Activated CD4-positive, alpha-beta memory T cell treated with anti-CD3 and anti-CD28 coated beads for 36 hours (primary cell): ENCODE measurements at regions not wholly inside any gene's neighbourhood (a gene's known extent, or its start where the extent isn't known, plus 50 kb on each side); places are given as distances from the start of the nearest gene placed in this dataset.

Experiments used
- CTCF ChIA-PET: fragments of 350-600 bp; sonication (Branson Sonifier 250); formaldehyde crosslinking; loops from one replicate; lab custom pipeline; 2021; ENCODE audit warnings: antibody characterized with exemption, inconsistent platforms; lab: Charles Lee
- POLR2A ChIA-PET: fragments of 350-600 bp; sonication (Branson Sonifier 250); formaldehyde crosslinking; loops from one replicate; lab custom pipeline; 2021; ENCODE audit warnings: antibody characterized with exemption; lab: Charles Lee
- DNase-seq: peaks from one replicate; pipeline ENCODE4 v3.0.0-alpha.2; 2020
- H3K27ac Mint-ChIP-seq: one replicate; pipeline ENCODE4 v1.8.0; 2021; ENCODE audit warnings: mixed read lengths
- H3K27me3 Mint-ChIP-seq: one replicate; pipeline ENCODE4 v1.8.0; 2021; ENCODE audit warnings: mixed read lengths
- H3K36me3 Mint-ChIP-seq: one replicate; pipeline ENCODE4 v1.8.0; 2021; ENCODE audit warnings: mixed read lengths
- H3K4me1 Mint-ChIP-seq: one replicate; pipeline ENCODE4 v1.8.0; 2021; ENCODE audit warnings: low read depth, mixed read lengths
- H3K4me3 Mint-ChIP-seq: one replicate; pipeline ENCODE4 v1.8.0; 2021; ENCODE audit warnings: mild to moderate bottlenecking, mixed read lengths
- H3K9me3 Mint-ChIP-seq: one replicate; pipeline ENCODE4 v1.8.0; 2021; ENCODE audit warnings: mixed read lengths
- intact Hi-C: fragments of 100-400 bp; cut with micrococcal nuclease; formaldehyde crosslinking; loops from one replicate; pipeline ENCODE4 v1.15.1; 2023

- POLR2A ChIA-PET: no interaction called here
- intact Hi-C loops: no loop called here
Measured at GRCh38 chr7:55649238-55649637, 76.9 kb upstream of the VOPP1 start.

GRCh38 chr7:55644567-55644966 lies 72.3 kb upstream of the VOPP1 start:
- Mint-ChIP-seq H3K27ac (no peak overlapping the region), H3K4me3 (no peak overlapping the region), H3K36me3 (no peaks in the 10 kb centered on the region), H3K27me3 (peaks cover 1% of the 10 kb centered on the region), H3K4me1 (peaks cover 9% of the 10 kb centered on the region), H3K9me3 (no peaks in the 10 kb centered on the region)
- DNase-seq: no peak
- ChIA-PET CTCF (no interaction called here), POLR2A (no interaction called here)
- intact Hi-C loops: loop anchor here (5.0 kb wide), 1 partner anchor 78 kb away; no protein-coding TSS in a partner anchor

More at GRCh38 chr7:55649238-55649637, 76.9 kb upstream of the VOPP1 start:
- CTCF ChIA-PET: no interaction called here
- Mint-ChIP-seq H3K27me3 (peaks cover 4% of the 10 kb centered on the region), H3K9me3 (no peaks in the 10 kb centered on the region), H3K4me1 (no peaks in the 10 kb centered on the region), H3K27ac (no peak overlapping the region), H3K4me3 (no peak overlapping the region), H3K36me3 (no peaks in the 10 kb centered on the region)
- DNase-seq: no peak

- H3K4me3 Mint-ChIP-seq: no peak overlapping the region
- H3K27me3 Mint-ChIP-seq: peaks cover 1% of the 10 kb centered on the region
- H3K9me3 Mint-ChIP-seq: no peaks in the 10 kb centered on the region
- H3K4me1 Mint-ChIP-seq: peaks cover 9% of the 10 kb centered on the region
- H3K36me3 Mint-ChIP-seq: no peaks in the 10 kb centered on the region
- CTCF ChIA-PET: interaction anchor here (0.8 to 4.0 kb wide), 9 partner anchors 9 to 465 kb away, joined by 3 to 29 read pairs (median 4); partner anchors contain the start of gene NIPSNAP2
- POLR2A ChIA-PET: no interaction called here
- intact Hi-C loops: loop anchor here (5.0 kb wide), 1 partner anchor 80 kb away; no protein-coding TSS in a partner anchor
- DNase-seq: no peak
- H3K27ac Mint-ChIP-seq: no peak overlapping the region
Measured at GRCh38 chr7:55642266-55642665, 70.0 kb upstream of the VOPP1 start.

- Mint-ChIP-seq H3K27ac (no peak overlapping the region), H3K27me3 (peaks cover 1% of the 10 kb centered on the region), H3K4me1 (peaks cover 9% of the 10 kb centered on the region), H3K9me3 (no peaks in the 10 kb centered on the region), H3K4me3 (no peak overlapping the region), H3K36me3 (no peaks in the 10 kb centered on the region)
- intact Hi-C loops: loop anchor here (1.0 to 5.0 kb wide), 4 partner anchors 80 to 432 kb away; partner anchors contain the start of genes NIPSNAP2 and ZNF713
- no peak for DNase-seq
- CTCF ChIA-PET: interaction anchor here (0.6 to 4.0 kb wide), 14 partner anchors 9 to 466 kb away, joined by 3 to 29 read pairs (median 3); partner anchors contain the start of gene NIPSNAP2
- POLR2A ChIA-PET: no interaction called here
Measured at GRCh38 chr7:55641811-55642210, 69.5 kb upstream of the VOPP1 start.

GRCh38 chr7:55641273-55641691 lies 69.0 kb upstream of the VOPP1 start:
- Mint-ChIP-seq H3K4me1 (peaks cover 9% of the 10 kb centered on the region), H3K27me3 (peaks cover 1% of the 10 kb centered on the region), H3K9me3 (no peaks in the 10 kb centered on the region), H3K4me3 (no peak overlapping the region), H3K27ac (peak overlapping the region; percentile 9), H3K36me3 (no peaks in the 10 kb centered on the region)
- DNase-seq: peak; percentile 32
- intact Hi-C loops: loop anchor here (1.0 to 5.0 kb wide), 4 partner anchors 81 to 433 kb away; partner anchors contain the start of genes NIPSNAP2 and ZNF713
- CTCF ChIA-PET: interaction anchor here (0.6 to 4.0 kb wide), 14 partner anchors 10 to 466 kb away, joined by 3 to 29 read pairs (median 3); partner anchors contain the start of gene NIPSNAP2
- POLR2A ChIA-PET: no interaction called here

- intact Hi-C loops: loop anchor here (5.0 kb wide), 1 partner anchor 83 kb away; no protein-coding TSS in a partner anchor
- DNase-seq: no peak
- H3K9me3 Mint-ChIP-seq: no peaks in the 10 kb centered on the region
- CTCF ChIA-PET: interaction anchor here (0.6 to 3.1 kb wide), 5 partner anchors 8 to 355 kb away, joined by 3 to 29 read pairs (median 3); partner anchors contain the start of gene NIPSNAP2
- H3K36me3 Mint-ChIP-seq: no peaks in the 10 kb centered on the region
- POLR2A ChIA-PET: no interaction called here
- no peak overlapping the region for H3K27ac Mint-ChIP-seq
- peaks cover 1% of the 10 kb centered on the region for H3K27me3 Mint-ChIP-seq
- H3K4me3 Mint-ChIP-seq: no peak overlapping the region
- peaks cover 9% of the 10 kb centered on the region for H3K4me1 Mint-ChIP-seq
Measured at GRCh38 chr7:55639640-55640039, 67.3 kb upstream of the VOPP1 start.

GRCh38 chr7:55629051-55629677 lies 56.9 kb upstream of the VOPP1 start:
- Mint-ChIP-seq H3K27ac (no peak overlapping the region), H3K9me3 (peaks cover 5% of the 10 kb centered on the region), H3K4me1 (no peaks in the 10 kb centered on the region), H3K27me3 (peaks cover 17% of the 10 kb centered on the region), H3K36me3 (peaks cover 2% of the 10 kb centered on the region), H3K4me3 (no peak overlapping the region)
- POLR2A ChIA-PET: no interaction called here
- DNase-seq: no peak
- intact Hi-C loops: no loop called here
- CTCF ChIA-PET: interaction anchor here (0.6 to 1.0 kb wide), 2 partner anchors 11 to 96 kb away, joined by 4 to 5 read pairs; no protein-coding TSS in a partner anchor

- Mint-ChIP-seq H3K27me3 (peaks cover 14% of the 10 kb centered on the region), H3K9me3 (peaks cover 5% of the 10 kb centered on the region), H3K4me3 (no peak overlapping the region), H3K27ac (no peak overlapping the region), H3K36me3 (peaks cover 2% of the 10 kb centered on the region), H3K4me1 (no peaks in the 10 kb centered on the region)
- no peak for DNase-seq
- intact Hi-C loops: no loop called here
- POLR2A ChIA-PET: no interaction called here
- CTCF ChIA-PET: no interaction called here
Measured at GRCh38 chr7:55624813-55625212, 52.5 kb upstream of the VOPP1 start.

GRCh38 chr7:55623617-55624016 lies 51.3 kb upstream of the VOPP1 start:
- POLR2A ChIA-PET: no interaction called here
- H3K4me3 Mint-ChIP-seq: no peak overlapping the region
- no peaks in the 10 kb centered on the region for H3K4me1 Mint-ChIP-seq
- intact Hi-C loops: no loop called here
- H3K27me3 Mint-ChIP-seq: peaks cover 7% of the 10 kb centered on the region
- DNase-seq: no peak
- no peak overlapping the region for H3K27ac Mint-ChIP-seq
- peaks cover 8% of the 10 kb centered on the region for H3K9me3 Mint-ChIP-seq
- H3K36me3 Mint-ChIP-seq: peaks cover 3% of the 10 kb centered on the region
- CTCF ChIA-PET: no interaction called here

GRCh38 chr7:55622241-55622640 lies 49.9 kb upstream of the VOPP1 start:
- peaks cover 8% of the 10 kb centered on the region for H3K36me3 Mint-ChIP-seq

More at GRCh38 chr7:55622241-55622640, 49.9 kb upstream of the VOPP1 start:
- Mint-ChIP-seq H3K4me3 (no peak overlapping the region), H3K27ac (no peak overlapping the region), H3K9me3 (peaks cover 8% of the 10 kb centered on the region), H3K27me3 (peaks cover 7% of the 10 kb centered on the region), H3K4me1 (no peaks in the 10 kb centered on the region)
- intact Hi-C loops: no loop called here
- ChIA-PET POLR2A (no interaction called here), CTCF (no interaction called here)
- DNase-seq: no peak
